Stimulated activated CD8-positive, alpha-beta memory T cell treated with anti-CD3 and anti-CD28 coated beads, Interleukin-12 subunit alpha, Interleukin-12 subunit beta, amount 100 ng/mL, for 24 hours (primary cell): ENCODE measurements at regions not wholly inside any gene's neighbourhood (a gene's known extent, or its start where the extent isn't known, plus 50 kb on each side); places are given as distances from the start of the nearest gene placed in this dataset.

Experiments
- DNase-seq: peaks from one replicate; pipeline ENCODE4 v3.0.0-alpha.2; 2020; ENCODE audit errors: extremely low read depth

DNA sequence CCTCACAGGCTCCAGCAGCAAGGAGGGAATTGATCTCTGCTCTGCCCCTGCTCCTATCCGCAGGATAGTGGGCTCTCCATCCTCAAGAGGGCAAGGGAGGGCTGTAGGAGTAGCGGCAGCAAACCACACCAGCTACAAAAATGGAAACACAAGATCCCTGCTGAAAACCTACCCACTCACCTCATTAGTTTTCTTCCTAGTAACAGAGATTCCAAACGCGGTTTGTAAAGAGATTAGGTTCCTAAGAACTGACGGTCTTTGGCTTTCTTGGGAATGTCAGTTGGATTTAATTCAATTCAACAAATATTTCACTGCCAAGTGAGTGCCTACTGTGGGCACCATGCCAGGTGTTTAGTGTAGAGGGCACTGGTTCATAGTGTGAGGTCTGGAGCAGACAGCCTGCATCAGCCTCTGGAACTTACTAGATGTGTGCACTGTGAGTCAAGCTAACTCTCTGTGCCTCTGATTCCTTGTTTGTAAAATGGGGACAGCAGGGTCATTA lies 84.7 kb downstream of the MRPL46 start:
- DNase-seq, result no peak

DNA sequence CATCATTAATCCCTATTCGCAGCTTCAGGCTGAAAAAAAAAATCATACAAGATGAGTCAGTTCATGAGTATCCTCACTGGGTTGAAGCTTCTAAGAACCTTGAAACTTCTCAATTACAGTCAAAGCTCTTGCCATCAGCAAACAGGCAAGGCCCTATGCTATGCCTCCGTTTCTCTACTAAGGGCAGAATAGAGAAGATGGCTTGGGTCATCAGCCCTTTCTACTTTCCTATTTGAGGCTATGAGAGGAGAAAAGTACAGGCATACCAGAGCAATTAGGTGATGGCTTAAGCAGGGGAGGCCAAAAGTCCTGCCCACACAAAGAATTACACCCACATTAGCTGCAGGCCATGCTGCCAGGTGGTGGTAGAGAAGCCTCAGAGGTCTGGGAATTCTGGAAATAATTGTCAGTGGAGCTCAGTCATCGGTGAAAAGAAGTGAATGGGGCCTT lies 89.0 kb downstream of the MRPL46 start:
- DNase-seq, result no peak

DNA sequence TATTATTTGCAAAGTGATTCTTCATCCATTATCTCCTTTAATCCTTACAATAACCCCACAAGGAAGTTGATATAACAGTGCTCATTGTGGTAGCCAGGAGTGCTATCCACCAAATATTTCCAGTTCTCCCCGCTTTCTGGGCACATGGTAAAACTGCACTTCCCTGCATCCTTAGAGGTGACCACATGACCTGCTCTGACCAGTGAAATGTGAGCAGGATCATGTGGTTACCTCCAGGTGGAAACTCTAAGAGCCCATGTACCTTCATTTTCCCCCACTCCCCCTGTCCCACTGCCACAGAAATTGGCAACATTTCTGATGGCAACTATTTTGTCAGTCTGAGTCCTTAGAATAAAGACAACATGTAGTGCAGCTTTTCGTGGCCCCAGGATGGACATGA lies 89.7 kb downstream of the MRPL46 start:
- no peak for DNase-seq

DNA sequence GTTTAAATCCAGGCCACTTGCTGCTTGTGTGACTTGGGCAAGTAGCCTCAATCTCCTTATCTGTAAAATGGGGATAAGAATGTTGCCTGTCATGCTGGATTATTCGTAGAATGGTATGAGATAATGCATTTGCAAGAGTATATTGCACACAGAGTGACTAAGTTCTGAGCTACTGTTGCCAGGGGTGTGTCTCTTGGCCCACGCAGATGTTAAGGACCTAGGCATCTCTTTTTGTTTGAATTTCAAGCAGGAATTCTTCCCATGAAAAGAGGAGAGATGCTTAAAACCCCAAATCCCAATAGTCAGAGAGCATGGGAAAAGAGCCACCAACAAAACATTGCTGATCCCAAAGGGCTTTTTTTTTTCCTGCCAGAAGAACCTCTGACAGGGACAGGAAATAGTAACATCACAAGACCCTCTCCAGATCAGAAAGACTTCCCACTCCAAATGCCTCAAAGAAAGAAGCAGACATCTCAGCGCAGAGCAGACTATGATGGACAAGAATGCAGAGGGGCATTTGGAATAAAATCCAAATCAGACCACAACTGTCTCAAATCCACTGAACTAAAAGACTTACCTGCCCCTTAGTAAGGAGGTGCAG lies 90.5 kb downstream of the MRPL46 start:
- DNase-seq, result no peak

DNA sequence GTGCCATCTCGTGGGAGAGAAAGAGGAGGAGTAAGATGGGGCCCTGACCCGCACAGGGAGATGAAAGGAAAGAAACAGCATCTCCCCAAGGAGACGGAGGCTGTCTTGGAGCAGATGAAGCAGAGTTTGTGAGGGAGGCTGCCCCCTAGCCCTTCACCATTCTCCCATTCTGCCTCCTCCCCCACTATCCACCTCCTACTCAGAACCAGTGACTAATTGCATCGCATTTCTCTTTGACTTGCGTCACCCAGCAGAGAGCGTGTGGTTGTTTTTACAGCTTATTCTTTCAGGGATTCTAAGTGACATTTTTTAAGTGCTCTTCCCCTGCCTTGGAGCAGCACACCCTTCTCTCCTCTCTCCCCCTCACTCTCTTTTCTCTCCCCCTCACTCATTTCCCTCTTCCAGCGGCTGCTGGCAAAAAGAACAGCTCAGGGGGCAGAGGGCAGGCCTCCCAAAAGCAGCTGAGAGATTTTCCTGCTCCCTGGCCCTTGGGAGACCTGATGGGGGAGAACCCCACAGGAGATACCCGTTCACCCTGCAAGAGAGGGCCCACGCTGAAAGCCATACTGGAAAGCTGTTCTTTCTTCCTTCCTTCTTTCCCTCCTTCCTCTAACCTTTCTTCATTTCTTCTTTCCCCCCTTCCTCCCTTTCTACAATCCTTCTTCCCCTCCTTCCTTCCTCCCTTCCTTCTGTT lies 91.8 kb downstream of the MRPL46 start:
- DNase-seq, result no peak

DNA sequence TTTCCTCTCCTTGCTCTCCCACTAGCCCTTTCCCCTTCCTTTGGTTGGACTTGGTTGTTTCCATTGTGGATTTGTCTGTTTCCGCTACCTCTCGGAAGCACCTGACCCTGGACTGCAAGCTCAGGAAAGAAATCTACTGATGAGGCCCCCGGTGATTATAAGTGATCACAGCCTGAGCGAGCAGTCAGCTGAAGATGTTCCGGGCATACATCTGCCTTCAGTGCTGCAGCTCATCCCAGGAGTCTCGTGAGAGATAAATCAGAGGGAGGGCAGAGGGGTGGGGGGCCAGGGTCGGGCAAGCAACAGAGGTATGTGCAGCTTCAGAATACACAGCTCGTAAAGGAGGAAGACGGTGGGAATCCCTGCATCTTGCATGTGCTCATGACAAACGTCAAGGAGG lies 102.1 kb downstream of the MRPL46 start:
- DNase-seq, result no peak

DNA sequence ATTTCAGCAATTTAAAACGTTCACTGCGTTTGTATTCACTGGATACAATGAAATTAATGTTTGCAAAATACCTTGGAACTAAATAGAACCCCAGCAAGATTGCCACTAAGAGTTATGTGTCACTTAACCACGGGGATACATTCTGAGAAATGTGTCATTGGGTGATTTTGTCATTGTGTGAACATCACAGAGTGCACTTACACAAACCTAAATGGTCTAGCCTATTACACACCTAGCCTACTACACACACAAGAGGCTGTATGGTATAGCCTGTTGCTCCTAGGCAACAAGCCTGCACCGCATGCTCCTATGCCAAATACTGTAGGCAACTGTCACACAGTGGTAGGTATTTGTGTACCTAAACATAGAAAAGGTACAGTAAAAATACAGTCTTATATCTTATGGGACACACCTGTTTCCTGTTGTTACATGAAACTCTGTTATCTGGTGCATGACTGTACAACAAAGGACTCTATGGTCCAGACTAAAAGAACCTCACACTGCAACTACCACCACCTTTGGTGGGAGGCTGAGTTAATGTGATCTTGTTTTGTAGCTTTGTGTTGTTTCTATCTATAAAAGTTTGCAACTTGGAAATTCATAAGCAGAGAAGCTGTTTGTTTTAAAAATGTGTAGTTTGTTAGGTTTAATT lies 92.2 kb upstream of the NTRK3 start:
- no peak for DNase-seq

DNA sequence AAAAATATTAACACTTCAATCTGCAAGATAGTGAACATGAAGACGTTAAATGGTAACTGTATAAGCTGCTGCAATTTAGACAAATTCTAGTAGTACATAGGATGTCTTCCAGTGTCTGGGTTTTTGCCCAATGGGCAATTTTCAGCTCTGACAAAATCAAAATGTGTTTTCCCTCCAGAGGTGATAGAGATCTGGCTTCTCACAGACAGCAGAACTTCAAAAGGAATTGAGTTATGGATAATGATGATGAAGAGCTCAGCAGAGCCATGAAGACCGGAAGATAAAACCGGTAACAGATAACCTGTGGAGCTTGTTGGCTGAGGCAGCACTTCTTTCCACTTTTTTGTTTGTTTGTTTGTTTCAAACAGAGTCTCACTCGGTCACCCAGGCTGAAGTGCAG lies 89.4 kb upstream of the NTRK3 start:
- DNase-seq, result no peak

DNA sequence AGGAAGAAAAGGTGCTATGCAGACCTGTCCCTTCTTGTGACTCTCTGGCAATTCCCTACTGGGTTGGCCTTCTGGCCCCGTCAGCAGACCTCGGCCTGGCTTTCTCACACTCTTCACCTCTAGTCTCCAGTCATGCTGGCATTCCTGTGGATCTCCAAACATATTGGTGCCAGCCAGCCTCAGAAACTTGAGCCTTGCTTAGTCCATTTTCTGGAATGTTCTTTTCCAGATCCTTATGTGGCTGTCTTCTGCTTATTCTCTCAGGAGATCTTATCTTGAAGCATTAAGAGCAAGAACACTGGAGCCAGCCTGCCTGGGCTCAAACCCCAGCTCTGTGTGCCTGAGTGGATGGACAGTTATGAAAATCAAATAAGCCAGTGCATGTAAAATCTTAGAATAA lies 88.2 kb upstream of the NTRK3 start:
- DNase-seq, result no peak

DNA sequence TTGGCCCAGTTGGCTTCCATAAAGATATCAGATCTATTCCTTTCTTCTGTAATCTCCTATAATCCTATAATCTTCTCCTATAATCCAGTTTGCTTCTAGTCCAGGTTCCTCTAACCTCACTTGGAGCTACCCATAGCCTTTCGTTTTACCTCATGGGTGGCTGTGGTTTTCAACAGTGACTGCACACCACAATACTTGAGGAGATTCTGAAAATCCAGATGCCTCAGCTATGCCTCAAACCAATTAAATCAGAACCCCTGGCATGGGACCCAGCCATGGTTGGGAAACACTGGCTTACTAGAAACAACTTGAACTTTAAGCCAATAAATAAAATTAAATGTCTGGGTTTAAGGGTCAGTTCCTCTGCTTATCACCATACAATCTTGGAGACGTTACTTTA lies 86.1 kb upstream of the NTRK3 start:
- no peak for DNase-seq

DNA sequence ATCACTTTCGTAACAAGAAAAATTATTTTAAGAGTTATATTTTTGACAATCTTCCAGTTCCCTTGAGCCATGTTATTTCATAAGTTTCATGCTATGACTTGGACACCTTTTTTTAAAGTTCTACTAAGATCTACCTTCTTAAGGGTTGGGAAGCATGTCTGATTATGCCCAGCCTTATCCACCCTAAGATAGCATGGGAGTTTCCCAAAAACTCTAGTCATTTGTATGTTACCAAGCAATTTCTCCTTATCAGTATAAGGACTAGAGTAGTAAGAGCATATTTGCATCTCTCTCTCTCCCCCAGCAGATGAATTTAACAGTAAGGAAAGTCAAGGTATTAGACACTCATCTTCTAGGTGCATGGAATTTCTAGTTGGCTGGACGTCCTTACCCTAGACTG lies 85.1 kb upstream of the NTRK3 start:
- DNase-seq, result no peak

DNA sequence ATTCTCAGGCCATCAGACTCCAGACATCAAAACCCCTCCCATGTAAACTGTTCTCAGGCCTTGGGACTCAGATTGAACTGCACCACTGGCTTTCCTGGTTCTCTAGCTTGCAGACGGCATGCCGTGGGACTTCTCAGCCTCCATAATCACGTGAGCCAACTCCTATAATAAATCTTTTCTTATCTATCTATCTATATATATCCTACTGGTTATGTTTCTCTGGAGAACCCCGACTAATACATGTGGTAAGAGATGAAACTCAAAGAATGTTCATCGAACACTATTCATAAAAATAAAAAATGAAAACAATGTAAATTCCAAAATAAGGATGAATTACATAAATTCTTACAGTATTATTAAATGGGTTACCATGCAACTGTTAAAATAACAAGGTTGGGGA lies 84.5 kb upstream of the NTRK3 start:
- no peak for DNase-seq

DNA sequence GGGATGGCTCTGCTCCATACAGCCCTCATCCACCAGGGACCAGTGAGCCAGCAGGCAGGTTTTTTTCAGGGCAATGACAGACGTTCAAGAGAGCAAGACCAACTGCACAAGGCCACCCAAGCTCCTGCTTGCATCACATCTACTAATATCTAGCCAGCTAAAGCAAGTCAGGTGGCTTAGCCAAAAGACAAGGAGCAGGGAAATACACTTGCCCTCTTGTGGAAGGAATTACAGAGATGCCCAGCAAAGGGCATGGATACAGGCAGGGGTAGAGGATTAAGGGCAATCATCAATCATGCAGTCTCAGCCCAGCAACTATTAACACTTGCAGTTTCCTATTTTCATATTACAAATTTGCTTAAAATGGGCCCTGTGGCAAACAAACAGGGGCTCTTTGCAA lies 81.5 kb upstream of the NTRK3 start:
- no peak for DNase-seq

DNA sequence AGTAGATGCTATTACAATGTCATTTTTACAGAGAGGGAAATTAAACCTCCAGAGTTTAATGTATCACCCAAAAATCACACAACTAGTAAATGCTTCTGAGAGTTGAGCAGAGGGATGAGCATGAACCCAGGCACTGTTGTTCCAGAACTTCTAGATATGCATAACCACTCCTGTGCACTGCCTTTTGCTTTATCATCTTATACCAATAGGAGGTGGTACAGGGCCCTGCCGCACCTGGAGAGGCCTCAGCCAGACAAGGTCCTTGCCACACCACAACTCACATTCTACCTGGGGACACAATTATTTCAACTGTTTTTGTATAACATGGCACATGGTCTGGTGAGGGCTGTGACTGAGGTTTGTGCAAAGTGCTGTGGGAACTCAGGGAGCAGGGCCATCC lies 78.5 kb upstream of the NTRK3 start:
- DNase-seq, result no peak

DNA sequence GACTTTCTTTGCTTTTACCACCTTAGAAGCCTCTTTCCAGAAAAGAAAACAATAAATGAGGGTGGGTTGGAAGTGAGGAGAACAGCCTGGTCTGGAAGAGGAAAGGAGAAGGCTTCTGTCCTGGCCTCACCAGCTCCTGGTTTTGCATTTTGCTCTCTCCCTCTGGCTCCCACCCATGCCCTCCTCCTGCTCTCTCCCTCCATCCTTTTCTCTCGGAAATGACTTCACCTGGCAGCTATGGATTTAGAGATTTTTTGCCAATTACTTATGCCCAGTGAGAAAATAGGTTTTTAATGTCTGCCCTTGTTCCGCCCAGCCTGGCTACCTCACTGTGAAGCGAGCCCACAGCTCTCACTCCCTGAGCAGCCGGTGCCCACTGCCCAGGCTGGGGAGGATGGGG lies 77.9 kb upstream of the NTRK3 start:
- DNase-seq, result no peak

DNA sequence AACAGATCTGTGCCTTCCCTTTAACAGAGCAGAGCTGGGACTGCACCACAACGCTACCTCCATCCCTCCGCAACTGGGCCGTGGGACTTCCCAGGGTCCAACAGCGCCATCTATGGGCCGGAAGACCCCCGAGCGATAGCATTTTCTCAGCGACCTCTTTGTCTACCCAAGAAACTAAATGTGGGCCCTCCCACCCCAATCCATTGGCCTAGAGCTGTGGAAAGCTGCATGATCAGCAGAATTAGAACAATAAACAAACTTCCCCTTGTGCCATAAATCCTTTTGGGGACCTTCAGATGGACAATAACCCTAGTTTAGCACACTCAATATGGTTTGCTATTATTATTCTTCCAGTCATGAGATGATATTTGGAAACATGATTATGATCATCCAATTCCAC lies 74.8 kb upstream of the NTRK3 start:
- peak; percentile 1 for DNase-seq

DNA sequence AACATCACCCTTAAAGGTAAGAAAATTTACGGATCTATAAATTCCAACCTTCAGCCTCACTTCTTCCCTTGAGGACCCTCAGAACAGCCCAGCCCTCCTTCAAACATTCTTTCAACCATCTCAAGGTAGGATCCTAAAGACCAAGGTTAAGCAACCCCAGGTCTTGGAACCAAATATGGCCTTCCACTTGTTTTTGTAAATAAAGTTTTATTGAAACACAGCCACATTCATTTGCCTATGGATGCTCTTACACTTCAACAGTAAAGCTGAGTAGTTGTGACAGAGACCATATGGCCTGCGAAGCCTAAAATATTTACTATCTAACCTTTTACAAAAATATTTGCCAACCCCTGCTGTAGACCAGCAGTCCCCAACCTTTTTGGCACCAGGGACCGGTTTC lies 70.4 kb upstream of the NTRK3 start:
- no peak for DNase-seq

DNA sequence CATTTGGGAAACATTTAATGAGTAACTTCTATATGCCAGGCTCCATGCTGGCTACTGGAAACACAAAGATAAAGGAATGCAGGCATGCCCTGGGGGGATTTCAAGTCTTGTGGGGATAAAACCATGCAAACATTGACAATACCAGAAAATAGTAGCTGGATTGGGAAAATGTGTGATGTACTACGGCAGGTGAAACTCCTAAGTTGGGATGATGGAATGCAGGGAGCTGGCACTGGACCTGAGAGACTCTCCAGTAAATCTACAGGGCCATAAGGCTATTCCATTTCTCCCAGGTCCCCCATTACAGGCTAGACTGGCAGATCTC lies 68.2 kb upstream of the NTRK3 start:
- no peak for DNase-seq

DNA sequence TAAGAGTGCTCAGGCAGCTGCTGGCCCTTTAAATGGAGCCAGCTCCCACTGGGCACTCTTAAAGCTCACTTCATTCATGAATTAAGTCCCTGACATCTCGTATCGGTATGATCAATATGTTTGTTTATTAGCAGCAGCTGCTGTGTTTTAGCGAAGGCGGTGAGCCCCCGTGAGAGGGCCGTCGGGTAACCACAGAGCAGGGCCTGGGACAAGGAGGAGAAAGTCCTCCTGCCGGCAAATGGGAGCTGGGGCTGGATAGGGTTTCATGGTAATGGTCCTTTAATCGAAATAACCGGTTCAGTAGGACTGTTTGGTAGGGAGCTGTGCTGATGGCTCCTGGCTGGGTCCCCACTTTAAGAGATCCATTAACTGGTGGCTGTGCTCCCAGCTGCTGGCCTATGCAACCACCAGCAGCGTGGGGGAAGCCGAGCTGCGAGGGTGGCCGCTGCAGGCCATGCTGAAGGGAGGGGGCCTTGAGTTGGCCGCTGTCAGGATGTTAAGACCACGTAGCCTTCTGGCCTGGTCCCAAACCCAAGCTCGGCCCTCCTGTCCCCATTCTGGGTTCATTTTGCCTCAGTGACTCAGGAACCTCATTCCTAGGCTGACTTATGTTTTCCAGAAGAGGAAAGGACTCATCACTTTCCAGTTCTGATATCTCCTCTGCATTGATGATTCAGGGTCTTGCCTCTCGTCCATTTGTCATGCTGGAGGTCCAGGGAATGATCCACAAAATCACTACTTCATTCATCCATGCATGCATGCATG lies 67.6 kb upstream of the NTRK3 start:
- no peak for DNase-seq

DNA sequence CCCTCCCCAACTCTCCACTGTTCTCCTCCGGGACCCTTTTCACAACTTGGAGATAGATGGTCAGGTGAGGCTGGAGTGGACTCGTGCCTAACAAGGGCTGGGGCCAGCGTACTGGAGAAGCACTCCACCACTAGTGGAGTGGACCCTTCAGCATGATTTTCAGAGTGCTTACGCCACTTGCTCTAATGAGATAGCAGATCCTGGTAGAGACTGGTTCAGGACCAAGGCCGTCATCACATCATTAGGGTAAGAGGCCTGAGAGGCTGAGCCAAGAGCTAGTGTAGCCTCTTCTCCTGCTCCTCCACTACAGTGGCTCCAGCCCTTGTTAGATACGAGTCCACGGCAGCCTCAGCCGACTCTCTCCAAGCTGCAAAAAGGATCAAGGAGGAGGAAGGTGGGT lies 66.9 kb upstream of the NTRK3 start:
- DNase-seq, result no peak

DNA sequence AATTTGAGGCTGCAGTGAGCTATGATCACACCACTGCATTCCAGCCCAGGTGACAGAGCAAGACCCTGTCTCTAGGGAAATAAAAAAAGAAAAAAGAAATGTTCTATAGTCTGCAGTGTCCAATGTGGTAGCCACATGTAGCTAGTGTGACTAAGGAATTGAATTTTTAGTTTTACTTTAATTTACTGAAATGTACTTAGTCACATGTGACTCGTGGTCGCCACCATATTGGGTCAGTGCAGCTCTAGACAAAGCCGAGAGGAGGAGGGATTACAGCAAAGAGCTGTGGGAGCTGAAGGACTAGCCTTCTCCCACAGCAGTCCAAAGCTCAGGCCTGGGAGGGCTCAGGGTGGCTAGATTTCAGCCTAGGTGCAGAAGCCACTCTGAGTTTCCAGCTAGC lies 65.9 kb upstream of the NTRK3 start:
- DNase-seq, result no peak

DNA sequence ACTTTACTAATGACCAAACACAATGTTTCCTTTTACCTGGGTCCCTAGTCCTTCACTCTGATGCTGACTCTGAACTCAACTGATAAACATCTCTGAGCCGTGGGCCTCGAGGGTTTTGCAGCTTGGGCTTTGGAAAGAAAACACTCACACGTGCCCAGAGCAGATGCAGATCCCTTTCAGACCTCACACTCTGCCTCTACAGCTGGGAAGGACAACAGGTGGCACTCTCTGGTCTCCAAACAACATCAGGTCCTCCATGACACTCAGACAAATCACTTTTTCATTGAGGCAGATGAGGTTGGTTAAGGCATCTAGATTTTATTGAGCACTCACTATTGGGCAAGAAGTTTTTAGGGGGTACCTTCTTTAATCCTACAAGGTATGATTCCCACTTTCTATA lies 64.7 kb upstream of the NTRK3 start:
- DNase-seq, result no peak

DNA sequence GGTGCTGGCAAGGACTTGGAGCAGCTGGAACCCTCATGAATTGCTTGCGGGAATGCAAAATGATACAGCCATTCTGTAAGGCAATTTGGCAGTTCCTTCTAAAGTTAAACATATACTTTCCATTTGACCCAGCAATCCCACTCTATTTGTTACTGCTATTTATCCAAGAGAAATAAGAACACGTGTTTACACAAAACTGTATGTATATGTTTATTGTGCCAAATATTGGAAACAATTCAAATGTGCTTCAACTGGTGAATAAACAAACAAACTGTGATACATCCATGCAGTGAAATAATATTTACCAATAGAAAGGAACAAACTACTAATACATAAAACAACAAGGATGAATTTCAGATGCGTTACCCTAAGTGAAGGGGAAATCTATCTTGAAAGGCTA lies 60.0 kb upstream of the NTRK3 start:
- no peak for DNase-seq
